T-cell (primary cell): ENCODE measurements at regions not wholly inside any gene's neighbourhood (a gene's known extent, or its start where the extent isn't known, plus 50 kb on each side); places are given as distances from the start of the nearest gene placed in this dataset.
"Not testable (repeated sequence)": the region's sequence is repeated elsewhere in the genome, so short reads cannot be mapped to it uniquely, and the experiment has no call there.

Experiments
- ATAC-seq, 4 experiments: fragments of 200-7000 bp in 3 of 4; fragments of 150-1000 bp in 1 of 4; cut with Tn5 transposase; replicated peaks in 1 of 4; 1 replicate in 3 of 4; 2 replicates in 1 of 4; pipeline ENCODE4 v1.10.0; 2021; ENCODE audit warnings: moderate library complexity in 3 of 4, mild to moderate bottlenecking in 2 of 4, moderate number of reproducible peaks in 1 of 4
- CTCF ChIA-PET, 2 donors: fragments of 300-600 bp; sonication (Branson Sonifier 250); formaldehyde crosslinking; loops; one replicate each; lab custom pipeline; 2022; ENCODE audit warnings: antibody characterized with exemption in 2 of 2; lab: Charles Lee
- POLR2A ChIA-PET, 2 donors: fragments of 300-600 bp; sonication (Branson Sonifier 250); formaldehyde crosslinking; loops; one replicate each; lab custom pipeline; 2022; ENCODE audit warnings: antibody characterized with exemption in 2 of 2; lab: Charles Lee
- DNase-seq, 35 experiments: peaks; one replicate each; pipeline versions ENCODE4 v3.0.0 to v3.0.0-alpha.2; 2013 to 2023
- H3K27ac ChIP-seq: one replicate; pipeline ENCODE4 v1.5.1; 2013; ENCODE audit warnings: low read length
- H3K27me3 ChIP-seq, 2 experiments: replicated peaks in 1 of 2; 1 replicate in 1 of 2; 2 replicates in 1 of 2; pipeline versions ENCODE4 v1.6.1 to v1.7.0; 2013; ENCODE audit warnings: low read length in 1 of 2, mixed read lengths in 1 of 2; ENCODE audit not compliant: control insufficient read depth in 2 of 2, insufficient read depth in 2 of 2; ENCODE audit errors: extremely low read depth in 1 of 2
- H3K36me3 ChIP-seq, 2 donors: 1 replicate in 1 of 2; 2 replicates in 1 of 2; pipeline versions ENCODE4 v1.6.1 to v1.7.0; 2013; ENCODE audit warnings: low read length in 1 of 2; ENCODE audit not compliant: control insufficient read depth in 2 of 2, insufficient read depth in 1 of 2; ENCODE audit errors: extremely low read depth in 1 of 2
- H3K4me1 ChIP-seq, 2 experiments: 1 replicate in 1 of 2; 2 replicates in 1 of 2; pipeline versions ENCODE4 v1.6.1 to v1.7.0; 2013; ENCODE audit warnings: low read length in 2 of 2, mixed read lengths in 1 of 2; ENCODE audit not compliant: insufficient read depth in 2 of 2, control insufficient read depth in 1 of 2; ENCODE audit errors: extremely low read depth in 1 of 2
- H3K4me3 ChIP-seq, 2 donors: 1 replicate in 1 of 2; 2 replicates in 1 of 2; pipeline versions ENCODE4 v1.5.1 to v1.7.0; 2013; ENCODE audit warnings: mild to moderate bottlenecking in 2 of 2, low read length in 1 of 2, moderate library complexity in 1 of 2; ENCODE audit not compliant: control insufficient read depth in 1 of 2; ENCODE audit errors: extremely low read depth in 1 of 2
- H3K9me3 ChIP-seq: 2 replicates; pipeline ENCODE4 v1.7.0; 2013
- H3K27ac Mint-ChIP-seq, 2 donors: one replicate each; pipeline ENCODE4 v1.8.0; 2020 to 2021; ENCODE audit warnings: mild to moderate bottlenecking in 2 of 2, mixed read lengths in 2 of 2
- H3K27me3 Mint-ChIP-seq, 2 donors: one replicate each; pipeline ENCODE4 v1.8.0; 2021 to 2022; ENCODE audit warnings: mixed read lengths in 2 of 2
- H3K36me3 Mint-ChIP-seq: one replicate; pipeline ENCODE4 v1.8.0; 2021; ENCODE audit warnings: mixed read lengths
- H3K4me1 Mint-ChIP-seq, 3 donors: one replicate each; pipeline ENCODE4 v1.8.0; 2020 to 2022; ENCODE audit warnings: mixed read lengths in 3 of 3, mild to moderate bottlenecking in 1 of 3
- H3K4me3 Mint-ChIP-seq, 3 donors: one replicate each; pipeline ENCODE4 v1.8.0; 2020 to 2022; ENCODE audit warnings: mild to moderate bottlenecking in 3 of 3, mixed read lengths in 3 of 3, moderate library complexity in 3 of 3
- H3K9me3 Mint-ChIP-seq, 3 donors: one replicate each; pipeline ENCODE4 v1.8.0; 2020 to 2022; ENCODE audit warnings: mixed read lengths in 3 of 3
- WGBS: methylation state at CpG from one replicate; pipeline ENCODE4 v1.1.5; 2013; ENCODE audit warnings: missing lambda C conversion rate; ENCODE audit not compliant: insufficient coverage; 5-methylcytosine and 5-hydroxymethylcytosine counted together

DNA sequence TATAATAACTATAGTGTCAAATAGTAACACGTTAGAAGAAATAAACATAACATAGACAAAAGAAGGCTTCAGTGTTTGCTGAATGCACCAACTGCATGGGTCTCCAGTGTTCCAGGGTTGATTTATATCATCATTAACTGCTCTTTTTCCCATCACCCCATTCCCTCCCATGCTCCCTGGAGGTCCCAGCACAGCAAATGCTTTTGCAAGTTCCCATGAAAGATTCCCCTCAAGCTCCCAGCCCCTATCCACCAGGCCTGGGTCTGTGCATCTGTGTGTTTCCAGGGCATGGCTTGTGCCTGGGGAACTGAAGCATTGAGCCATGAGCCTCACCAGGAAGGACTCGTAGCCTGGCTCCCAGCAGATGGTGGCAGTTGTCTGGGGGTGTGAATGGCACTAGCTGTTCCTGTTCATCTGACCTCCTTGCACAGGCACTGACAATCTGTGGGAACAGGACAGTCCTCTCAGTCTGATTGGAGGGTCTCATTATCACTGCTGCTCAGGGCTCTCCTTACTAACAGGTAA is 164.6 kb upstream of the RMP24 start:
- H3K4me1 Mint-ChIP-seq, result peaks cover 0 to 3% (median 0%) of the 10 kb centered on the region in 3 donors
- no peaks in the 10 kb centered on the region for H3K4me1 ChIP-seq
- no peak for DNase-seq
- H3K4me3 Mint-ChIP-seq, result no peak overlapping the region
- no peak overlapping the region for H3K4me3 ChIP-seq
- no peak overlapping the region for H3K27ac ChIP-seq
- POLR2A ChIA-PET, result no interaction called here
- H3K27ac Mint-ChIP-seq, result no peak overlapping the region
- no peak for ATAC-seq
- H3K36me3 ChIP-seq, result no peaks in the 10 kb centered on the region
- no CpG with 5 or more reads among the region's 2 CpGs for WGBS
- H3K9me3 ChIP-seq, result no peaks in the 10 kb centered on the region
- peaks cover 0 to 15% of the 10 kb centered on the region in 2 experiments for H3K27me3 ChIP-seq
- no peaks in the 10 kb centered on the region for H3K36me3 Mint-ChIP-seq
- CTCF ChIA-PET, result no interaction called here
- H3K9me3 Mint-ChIP-seq, result no peaks in the 10 kb centered on the region
- H3K27me3 Mint-ChIP-seq, result peaks cover 16 to 46% of the 10 kb centered on the region in 2 donors

DNA sequence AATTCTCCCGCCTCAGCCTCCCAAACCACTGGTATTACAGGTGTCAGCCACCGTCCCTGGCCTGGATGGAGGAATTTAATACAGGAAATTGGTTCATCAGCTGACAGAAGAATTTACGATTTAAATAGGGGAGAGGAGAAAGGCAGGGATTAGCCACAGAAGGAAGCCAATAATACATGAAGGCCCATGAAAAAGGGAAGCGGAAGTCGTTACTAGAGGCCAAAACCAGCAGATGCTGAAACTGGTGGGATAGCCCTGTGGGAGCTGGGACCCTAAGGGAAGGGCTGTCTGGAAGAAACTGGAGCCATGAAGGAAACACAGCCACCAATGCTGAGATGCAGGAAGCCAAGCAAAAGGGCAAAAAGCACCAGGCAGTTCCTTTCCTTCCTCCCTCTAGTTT is 163.7 kb upstream of the RMP24 start:
- Mint-ChIP-seq H3K4me3 (no peak overlapping the region), H3K36me3 (no peaks in the 10 kb centered on the region), H3K27ac (no peak overlapping the region), H3K27me3 (peaks cover 16 to 48% of the 10 kb centered on the region in 2 donors), H3K4me1 (peaks cover 0 to 3% (median 0%) of the 10 kb centered on the region in 3 donors), H3K9me3 (no peaks in the 10 kb centered on the region)
- WGBS, result 14% methylated on average over 1 of the region's 5 CpGs
- ChIA-PET CTCF (no interaction called here), POLR2A (no interaction called here)
- H3K4me3 ChIP-seq, result no peak overlapping the region
- no peak for ATAC-seq
- no peak overlapping the region for H3K27ac ChIP-seq
- H3K4me1 ChIP-seq, result no peaks in the 10 kb centered on the region
- DNase-seq, result no peak
- H3K9me3 ChIP-seq, result no peaks in the 10 kb centered on the region
- no peaks in the 10 kb centered on the region for H3K36me3 ChIP-seq
- peaks cover 0 to 15% of the 10 kb centered on the region in 2 experiments for H3K27me3 ChIP-seq

DNA sequence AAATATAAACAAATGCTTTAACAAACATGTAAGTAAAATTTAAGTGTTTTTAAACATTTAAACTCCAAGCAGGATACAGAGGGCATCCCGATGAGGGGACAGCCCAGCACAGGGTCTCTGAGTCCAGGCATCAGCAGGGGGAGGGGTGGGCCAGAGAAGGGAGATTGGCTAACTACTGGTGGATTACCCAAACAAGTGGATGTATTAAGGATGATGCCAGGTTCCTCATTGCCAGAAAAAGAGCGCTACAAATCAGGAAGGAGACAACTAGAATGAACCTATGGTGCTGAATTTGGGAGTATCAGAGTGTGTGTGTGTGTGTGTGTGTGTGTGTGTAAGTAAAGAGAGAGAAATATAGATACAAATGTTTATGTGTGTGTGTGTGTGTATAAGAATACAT is 162.0 kb upstream of the RMP24 start:
- Histone ChIP-seq H3K27ac (no peak overlapping the region), H3K27me3 (peaks cover 0 to 15% of the 10 kb centered on the region in 2 experiments), H3K9me3 (no peaks in the 10 kb centered on the region), H3K4me1 (no peaks in the 10 kb centered on the region), H3K36me3 (no peaks in the 10 kb centered on the region), H3K4me3 (no peak overlapping the region)
- Mint-ChIP-seq H3K9me3 (no peaks in the 10 kb centered on the region), H3K27ac (no peak overlapping the region), H3K4me1 (peaks cover 0 to 3% (median 0%) of the 10 kb centered on the region in 3 donors), H3K36me3 (no peaks in the 10 kb centered on the region), H3K4me3 (no peak overlapping the region), H3K27me3 (peaks cover 16 to 45% of the 10 kb centered on the region in 2 donors)
- 83% methylated on average over 1 of the region's 2 CpGs for WGBS
- POLR2A ChIA-PET, result no interaction called here
- no peak for ATAC-seq
- CTCF ChIA-PET, result interaction anchor here in 1 of 2 donors (0.6 kb wide), 1 partner anchor 18 kb away, joined by 5 read pairs; no protein-coding TSS in a partner anchor
- DNase-seq, result no peak

DNA sequence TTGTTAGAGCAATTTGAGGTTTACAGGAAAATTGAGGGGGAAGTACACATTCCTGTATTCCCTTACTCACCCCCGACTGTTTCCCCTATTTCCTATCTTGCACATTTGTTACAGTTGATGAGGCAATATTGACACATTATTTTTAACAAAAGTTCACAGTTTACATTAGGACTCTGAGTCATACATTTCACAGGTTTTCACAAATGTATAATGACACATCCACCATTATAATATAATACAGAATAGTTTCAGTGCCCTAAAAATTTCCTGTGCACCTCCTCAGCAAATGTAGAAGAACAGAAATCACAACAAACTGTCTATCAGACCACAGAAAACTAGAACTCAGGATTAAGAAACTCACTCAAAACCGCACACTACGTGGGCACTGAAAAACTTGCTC is 160.6 kb upstream of the RMP24 start:
- H3K4me3 Mint-ChIP-seq, result no peak overlapping the region
- H3K27me3 ChIP-seq, result peaks cover 0 to 15% of the 10 kb centered on the region in 2 experiments
- no peak for ATAC-seq
- H3K27me3 Mint-ChIP-seq, result peaks cover 16 to 39% of the 10 kb centered on the region in 2 donors
- peaks cover 0 to 3% (median 0%) of the 10 kb centered on the region in 3 donors for H3K4me1 Mint-ChIP-seq
- no peak overlapping the region for H3K27ac Mint-ChIP-seq
- DNase-seq, result no peak
- no peaks in the 10 kb centered on the region for H3K36me3 Mint-ChIP-seq
- H3K9me3 Mint-ChIP-seq, result no peaks in the 10 kb centered on the region
- CTCF ChIA-PET, result no interaction called here
- no peaks in the 10 kb centered on the region for H3K4me1 ChIP-seq
- H3K4me3 ChIP-seq, result no peak overlapping the region
- no peak overlapping the region for H3K27ac ChIP-seq
- POLR2A ChIA-PET, result no interaction called here
- 83% methylated on average over 1 of the region's 3 CpGs for WGBS
- no peaks in the 10 kb centered on the region for H3K36me3 ChIP-seq
- H3K9me3 ChIP-seq, result no peaks in the 10 kb centered on the region

DNA sequence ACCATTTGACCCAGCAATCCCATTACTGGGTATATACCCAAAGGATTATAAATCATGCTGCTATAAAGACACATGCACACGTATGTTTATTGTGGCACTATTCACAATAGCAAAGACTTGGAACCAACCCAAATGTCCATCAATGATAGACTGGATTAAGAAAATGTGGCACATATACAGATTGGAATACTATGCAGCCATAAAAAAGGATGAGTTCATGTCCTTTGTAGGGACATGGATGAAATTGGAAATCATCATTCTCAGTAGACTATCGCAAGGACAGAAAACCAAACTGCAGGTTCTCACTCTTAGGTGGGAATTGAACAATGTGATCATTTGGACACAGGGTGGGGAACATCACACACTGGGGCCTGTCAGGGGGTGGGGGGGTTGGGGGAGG is 157.5 kb upstream of the RMP24 start:
- H3K27me3 Mint-ChIP-seq, result peaks cover 5 to 19% of the 10 kb centered on the region in 2 donors
- H3K27ac Mint-ChIP-seq, H3K27ac ChIP-seq, H3K36me3 ChIP-seq, H3K9me3 Mint-ChIP-seq, H3K27me3 ChIP-seq, ATAC-seq, H3K36me3 Mint-ChIP-seq, POLR2A ChIA-PET, H3K9me3 ChIP-seq, DNase-seq, H3K4me1 Mint-ChIP-seq, CTCF ChIA-PET, H3K4me3 Mint-ChIP-seq, H3K4me3 ChIP-seq, H3K4me1 ChIP-seq: not testable (repeated sequence)
- WGBS, result 100% methylated on average over 1 of the region's 2 CpGs

DNA sequence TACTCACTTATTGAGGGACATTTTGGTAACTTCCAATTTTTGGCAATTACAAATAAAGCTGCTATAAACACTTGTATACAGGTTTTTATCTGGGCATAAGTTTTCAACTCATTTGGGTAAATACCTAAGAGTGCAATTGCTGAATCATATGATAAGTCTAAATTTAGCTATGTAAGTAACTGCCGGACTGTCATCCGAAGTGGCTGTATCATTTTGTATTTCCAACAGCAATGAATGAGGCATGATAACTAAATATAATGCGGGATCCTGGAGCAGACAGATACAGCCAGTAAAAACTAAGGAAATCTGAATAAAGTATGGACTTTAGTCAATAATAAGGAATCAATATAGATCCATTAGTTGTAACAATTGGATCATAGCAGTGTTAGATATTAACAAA is 156.5 kb upstream of the RMP24 start:
- 100% methylated on average over 1 of the region's 3 CpGs for WGBS
- H3K27me3 Mint-ChIP-seq, result peaks cover 5 to 18% of the 10 kb centered on the region in 2 donors

More for the DNA sequence above, 156.5 kb upstream of the RMP24 start:
- no peaks in the 10 kb centered on the region for H3K36me3 Mint-ChIP-seq
- ChIA-PET CTCF (no interaction called here), POLR2A (no interaction called here)
- H3K4me3 Mint-ChIP-seq, result no peak overlapping the region
- H3K9me3 ChIP-seq, result no peaks in the 10 kb centered on the region
- peaks cover 0 to 10% of the 10 kb centered on the region in 2 experiments for H3K27me3 ChIP-seq
- no peak overlapping the region for H3K27ac ChIP-seq
- DNase-seq (no peak), ATAC-seq (no peak)
- no peak overlapping the region for H3K27ac Mint-ChIP-seq
- no peaks in the 10 kb centered on the region for H3K36me3 ChIP-seq
- no peaks in the 10 kb centered on the region for H3K9me3 Mint-ChIP-seq
- no peaks in the 10 kb centered on the region for H3K4me1 Mint-ChIP-seq
- H3K4me1 ChIP-seq, result no peaks in the 10 kb centered on the region
- no peak overlapping the region for H3K4me3 ChIP-seq
